Testis (tissue), 2 donors: ENCODE measurements at regions not wholly inside any gene's neighbourhood (a gene's known extent, or its start where the extent isn't known, plus 50 kb on each side); places are given as distances from the start of the nearest gene placed in this dataset.

ENCODE experiments used
- POLR2A ChIP-seq: fragments of 450-650 bp; IDR thresholded peaks from one replicate; pipeline ENCODE4 v1.6.1; 2017; ENCODE audit warnings: antibody characterized with exemption, mild to moderate bottlenecking, moderate library complexity
- TF ChIP-seq, protein P1 (sequence below), 3 experiments: fragments of 450-650 bp in 2 of 3; fragments of 200-600 bp in 1 of 3; sonication (generic) in 1 of 3; IDR thresholded peaks; one replicate each; pipeline ENCODE4 v1.5.1; 2016 to 2019; ENCODE audit warnings: antibody characterized with exemption in 3 of 3, mild to moderate bottlenecking in 2 of 3, moderate library complexity in 1 of 3

DNA sequence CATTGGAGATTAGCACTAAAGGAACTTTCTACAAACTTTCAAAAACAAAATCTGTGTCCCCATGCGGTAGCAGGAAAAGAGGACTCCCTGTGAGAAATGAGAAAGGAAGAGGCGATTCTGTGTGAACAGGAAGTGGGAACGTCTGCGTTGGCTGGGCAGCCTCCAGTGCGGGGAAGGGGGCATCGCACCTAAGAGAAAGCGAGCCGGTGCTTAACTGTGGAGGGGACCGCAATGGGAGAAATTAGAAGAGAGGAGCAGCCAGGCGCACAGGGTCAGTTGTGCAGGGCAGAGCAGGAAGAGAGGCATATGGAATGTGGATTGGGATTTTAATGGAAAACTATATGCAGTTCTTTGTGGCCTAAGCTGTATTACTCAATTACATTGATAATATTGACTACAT is 77.4 kb upstream of the DOCK9 start:
- TF ChIP-seq, protein P1, sequence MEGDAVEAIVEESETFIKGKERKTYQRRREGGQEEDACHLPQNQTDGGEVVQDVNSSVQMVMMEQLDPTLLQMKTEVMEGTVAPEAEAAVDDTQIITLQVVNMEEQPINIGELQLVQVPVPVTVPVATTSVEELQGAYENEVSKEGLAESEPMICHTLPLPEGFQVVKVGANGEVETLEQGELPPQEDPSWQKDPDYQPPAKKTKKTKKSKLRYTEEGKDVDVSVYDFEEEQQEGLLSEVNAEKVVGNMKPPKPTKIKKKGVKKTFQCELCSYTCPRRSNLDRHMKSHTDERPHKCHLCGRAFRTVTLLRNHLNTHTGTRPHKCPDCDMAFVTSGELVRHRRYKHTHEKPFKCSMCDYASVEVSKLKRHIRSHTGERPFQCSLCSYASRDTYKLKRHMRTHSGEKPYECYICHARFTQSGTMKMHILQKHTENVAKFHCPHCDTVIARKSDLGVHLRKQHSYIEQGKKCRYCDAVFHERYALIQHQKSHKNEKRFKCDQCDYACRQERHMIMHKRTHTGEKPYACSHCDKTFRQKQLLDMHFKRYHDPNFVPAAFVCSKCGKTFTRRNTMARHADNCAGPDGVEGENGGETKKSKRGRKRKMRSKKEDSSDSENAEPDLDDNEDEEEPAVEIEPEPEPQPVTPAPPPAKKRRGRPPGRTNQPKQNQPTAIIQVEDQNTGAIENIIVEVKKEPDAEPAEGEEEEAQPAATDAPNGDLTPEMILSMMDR (IDR thresholded peaks at IDR 0.05): no peak
- no peak for TF ChIP-seq POLR2A
